HG03039 (cell line): ENCODE measurements at regions not wholly inside any gene's neighbourhood (a gene's known extent, or its start where the extent isn't known, plus 50 kb on each side); places are given as distances from the start of the nearest gene placed in this dataset.

Experiments used
- ATAC-seq: cut with Tn5 transposase; IDR thresholded peaks from one replicate; pipeline ENCODE4 v1.9.1; 2021; ENCODE audit warnings: mild to moderate bottlenecking, moderate library complexity; ENCODE audit not compliant: unreplicated experiment

GRCh38 chr3:194801461-194802432 is 116.1 kb downstream of the FAM43A start:
- no peak for ATAC-seq

- no peak for ATAC-seq
These were observed 119.1 kb downstream of the FAM43A start for GRCh38 chr3:194804796-194805195.

GRCh38 chr3:194805546-194805945 is 119.9 kb downstream of the FAM43A start:
- no peak for ATAC-seq

GRCh38 chr3:194806991-194807630 is 121.4 kb downstream of the FAM43A start:
- no peak for ATAC-seq

- no peak for ATAC-seq
These were observed 123.0 kb downstream of the FAM43A start for GRCh38 chr3:194808640-194809097.

GRCh38 chr3:194809382-194809781 is 123.7 kb downstream of the FAM43A start:
- ATAC-seq: no peak

- no peak for ATAC-seq
These were observed 124.4 kb downstream of the FAM43A start for GRCh38 chr3:194810076-194810475.

- no peak for ATAC-seq
These were observed 125.4 kb downstream of the FAM43A start for GRCh38 chr3:194811118-194811517.

GRCh38 chr3:194812176-194812575 is 126.5 kb downstream of the FAM43A start:
- ATAC-seq: no peak

GRCh38 chr3:194814878-194815357 is 129.2 kb downstream of the FAM43A start:
- ATAC-seq: no peak

GRCh38 chr3:194816748-194817591 is 131.3 kb downstream of the FAM43A start:
- no peak for ATAC-seq

- ATAC-seq: no peak
These were observed 131.9 kb downstream of the FAM43A start for GRCh38 chr3:194817592-194817930.

- no peak for ATAC-seq
These were observed 132.3 kb downstream of the FAM43A start for GRCh38 chr3:194817936-194818335.

GRCh38 chr3:194824100-194824499 is 138.4 kb downstream of the FAM43A start:
- no peak for ATAC-seq

GRCh38 chr3:194824701-194825111 is 139.0 kb downstream of the FAM43A start:
- no peak for ATAC-seq

- no peak for ATAC-seq
These were observed 140.9 kb downstream of the FAM43A start for GRCh38 chr3:194826594-194826993.

- ATAC-seq: no peak
These were observed 141.8 kb downstream of the FAM43A start for GRCh38 chr3:194827486-194827885.

GRCh38 chr3:194828116-194828515 is 142.4 kb downstream of the FAM43A start:
- ATAC-seq: no peak

GRCh38 chr3:194828926-194829325 is 143.2 kb downstream of the FAM43A start:
- ATAC-seq: no peak

- ATAC-seq: no peak
These were observed 144.7 kb downstream of the FAM43A start for GRCh38 chr3:194830401-194830800.

GRCh38 chr3:194830978-194831377 is 145.3 kb downstream of the FAM43A start:
- no peak for ATAC-seq
